Fibroblast of pulmonary artery (primary cell): ENCODE measurements at regions not wholly inside any gene's neighbourhood (a gene's known extent, or its start where the extent isn't known, plus 50 kb on each side); places are given as distances from the start of the nearest gene placed in this dataset.

Source experiments
- DNase-seq: peaks from one replicate; pipeline ENCODE4 v3.0.0-alpha.2; 2010; ENCODE audit warnings: low read depth
- H3K4me3 ChIP-seq: replicated peaks from 2 replicates; pipeline ENCODE4 v1.5.1; 2011; ENCODE audit warnings: low read depth, mild to moderate bottlenecking, control low read depth, low read length, moderate library complexity
- TF ChIP-seq, protein P1 (sequence below): IDR thresholded peaks from 2 replicates; pipeline ENCODE4 v1.5.1; 2011; ENCODE audit warnings: mild to moderate bottlenecking, control low read depth, low read length, inconsistent platforms; ENCODE audit errors: missing control alignments

- TF ChIP-seq, protein P1, sequence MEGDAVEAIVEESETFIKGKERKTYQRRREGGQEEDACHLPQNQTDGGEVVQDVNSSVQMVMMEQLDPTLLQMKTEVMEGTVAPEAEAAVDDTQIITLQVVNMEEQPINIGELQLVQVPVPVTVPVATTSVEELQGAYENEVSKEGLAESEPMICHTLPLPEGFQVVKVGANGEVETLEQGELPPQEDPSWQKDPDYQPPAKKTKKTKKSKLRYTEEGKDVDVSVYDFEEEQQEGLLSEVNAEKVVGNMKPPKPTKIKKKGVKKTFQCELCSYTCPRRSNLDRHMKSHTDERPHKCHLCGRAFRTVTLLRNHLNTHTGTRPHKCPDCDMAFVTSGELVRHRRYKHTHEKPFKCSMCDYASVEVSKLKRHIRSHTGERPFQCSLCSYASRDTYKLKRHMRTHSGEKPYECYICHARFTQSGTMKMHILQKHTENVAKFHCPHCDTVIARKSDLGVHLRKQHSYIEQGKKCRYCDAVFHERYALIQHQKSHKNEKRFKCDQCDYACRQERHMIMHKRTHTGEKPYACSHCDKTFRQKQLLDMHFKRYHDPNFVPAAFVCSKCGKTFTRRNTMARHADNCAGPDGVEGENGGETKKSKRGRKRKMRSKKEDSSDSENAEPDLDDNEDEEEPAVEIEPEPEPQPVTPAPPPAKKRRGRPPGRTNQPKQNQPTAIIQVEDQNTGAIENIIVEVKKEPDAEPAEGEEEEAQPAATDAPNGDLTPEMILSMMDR: no peak
- H3K4me3 ChIP-seq: no peak overlapping the region
- no peak for DNase-seq
Measured at GRCh38 chr15:94644433-94644832, 413.1 kb downstream of the MCTP2 start.

GRCh38 chr15:94653071-94653470, 421.7 kb downstream of the MCTP2 start:
- TF ChIP-seq, protein P1: no peak

GRCh38 chr15:94655249-94655880, 424.0 kb downstream of the MCTP2 start:
- TF ChIP-seq, protein P1: no peak
- DNase-seq: no peak
- H3K4me3 ChIP-seq: no peak overlapping the region

More at GRCh38 chr15:94653071-94653470, 421.7 kb downstream of the MCTP2 start:
- H3K4me3 ChIP-seq: no peak overlapping the region
- DNase-seq: no peak

GRCh38 chr15:94665676-94666441, 434.5 kb downstream of the MCTP2 start:
- H3K4me3 ChIP-seq: no peak overlapping the region
- no peak for DNase-seq
- TF ChIP-seq, protein P1: no peak

DNA sequence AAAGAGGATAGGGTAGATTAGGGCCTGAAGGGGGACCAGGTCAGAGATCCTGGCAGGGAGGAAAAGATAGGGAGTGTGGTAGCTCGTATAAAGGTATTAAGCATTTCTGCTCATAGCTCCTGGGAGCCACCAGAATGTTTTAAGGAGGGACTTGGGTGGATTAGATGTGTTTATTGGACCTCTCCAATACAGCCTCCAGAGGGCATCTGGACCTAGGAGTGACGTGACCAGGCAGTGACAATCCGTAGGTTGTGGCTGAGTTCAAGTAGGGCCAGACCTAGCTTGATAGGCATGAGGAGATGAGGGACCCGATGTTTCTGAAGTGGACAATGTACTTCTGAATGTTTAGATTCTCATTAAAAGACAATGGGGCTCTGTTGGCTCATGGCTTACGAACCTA, 435.2 kb downstream of the MCTP2 start:
- no peak for DNase-seq
- H3K4me3 ChIP-seq: no peak overlapping the region
- TF ChIP-seq, protein P1: no peak

DNA sequence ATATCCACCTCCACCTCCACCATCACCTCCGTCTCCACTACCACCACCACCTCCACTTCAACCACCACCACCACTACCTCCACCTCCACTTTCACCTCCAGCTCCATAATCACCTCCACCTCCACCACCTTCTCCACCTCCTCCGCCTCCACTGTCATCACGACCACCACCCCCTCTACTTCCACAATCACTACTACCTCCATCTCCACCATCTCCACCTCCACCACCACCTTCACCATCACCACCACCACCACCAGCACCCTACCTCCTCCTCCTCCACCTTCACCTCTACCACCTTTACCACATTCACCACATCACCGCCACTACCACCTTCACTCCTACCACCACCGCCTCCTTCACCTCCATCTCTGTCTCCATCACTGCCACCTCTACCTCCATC, 435.7 kb downstream of the MCTP2 start:
- no peak overlapping the region for H3K4me3 ChIP-seq
- no peak for DNase-seq
- TF ChIP-seq, protein P1: no peak
